ENCODE measurements at regions not wholly inside any gene's neighbourhood (a gene's known extent, or its start where the extent isn't known, plus 50 kb on each side); places are given as distances from the start of the nearest gene placed in this dataset.

DNA sequence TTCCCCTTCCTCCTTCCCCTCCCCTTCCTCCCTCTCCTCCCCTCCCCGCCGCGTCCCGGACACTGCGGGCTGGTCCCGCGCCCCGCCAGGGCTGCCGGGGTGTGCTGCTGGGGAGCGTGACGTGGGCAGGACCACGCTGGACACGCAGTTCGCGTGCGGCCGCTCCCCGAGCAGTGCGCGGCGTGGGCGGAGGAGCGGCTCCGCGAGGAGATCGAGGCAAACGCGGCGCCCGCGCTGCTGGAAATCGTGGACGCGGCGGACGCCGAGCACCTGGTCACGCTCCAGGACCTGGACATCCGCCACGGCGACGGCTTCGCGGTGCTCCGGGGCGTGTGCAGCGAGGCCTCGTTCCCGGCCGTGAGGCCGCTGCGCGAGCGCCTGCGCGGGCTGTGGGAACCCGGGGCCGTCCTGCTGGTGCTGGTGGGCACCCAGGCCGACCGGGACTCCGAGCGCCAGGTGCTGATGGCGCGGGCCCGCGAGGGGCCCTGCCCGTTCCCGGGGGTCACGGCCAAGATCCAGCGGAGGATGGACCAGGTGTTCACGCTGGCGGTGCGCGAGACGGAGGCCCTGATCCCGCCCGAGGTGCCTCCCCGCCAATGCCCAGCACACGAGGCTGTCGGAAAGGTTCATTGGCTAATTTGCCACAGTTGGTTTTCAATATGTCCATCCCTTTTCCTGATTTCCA lies 84.3 kb downstream of the TNFAIP2 start:
- intact Hi-C loops (cut with micrococcal nuclease) (no loop called here), dilution Hi-C loops (cut with MboI; ENCODE audit: extremely low pct_ligation_motif_present, low sequenced_read_pairs) (no loop called here)
- H3K79me2 ChIP-seq (ENCODE audit: control insufficient read depth, insufficient read depth, low read length): no peaks in the 10 kb centered on the region
- H3K36me3 ChIP-seq (ENCODE audit: control insufficient read depth in 2 of 2, extremely low read depth in 1 of 2, insufficient read depth in 2 of 2, low read length in 2 of 2): no peaks in the 10 kb centered on the region
- H3K9ac ChIP-seq (replicated peaks; ENCODE audit: extremely low read depth, insufficient read depth, low read length): no peak overlapping the region
- H3K4me3 ChIP-seq (replicated peaks in 1 of 3; ENCODE audit: insufficient read depth in 1 of 3, low read depth in 1 of 3, low read length in 3 of 3): peak overlapping the region in 1 of 3 experiments; percentile 39
- H3K9me1 ChIP-seq (replicated peaks; ENCODE audit: control insufficient read depth, extremely low read depth, insufficient read depth, low read length): no peaks in the 10 kb centered on the region
- H2AFZ ChIP-seq (ENCODE audit: low read depth, low read length): peak overlapping the region; percentile 79
- H3K27me3 ChIP-seq (ENCODE audit: control insufficient read depth in 2 of 2, insufficient read depth in 2 of 2, low read length in 2 of 2): peaks cover 16 to 31% of the 10 kb centered on the region in 2 experiments
- DNase-seq (ENCODE audit: low read depth, low spot score) (no peak), FAIRE-seq (no peak)
- H3K4me1 ChIP-seq (ENCODE audit: control insufficient read depth, extremely low read depth, insufficient read depth, low read length): no peaks in the 10 kb centered on the region
- BruUV-seq (replicated peaks): no TSS peak
- no peak overlapping the region for H3K27ac ChIP-seq (ENCODE audit: insufficient read depth, low read depth, low read length)
- H3K4me2 ChIP-seq (ENCODE audit: insufficient read depth, low read length): peak overlapping the region; percentile 49
- TF ChIP-seq, protein P1, sequence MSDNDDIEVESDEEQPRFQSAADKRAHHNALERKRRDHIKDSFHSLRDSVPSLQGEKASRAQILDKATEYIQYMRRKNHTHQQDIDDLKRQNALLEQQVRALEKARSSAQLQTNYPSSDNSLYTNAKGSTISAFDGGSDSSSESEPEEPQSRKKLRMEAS (IDR thresholded peaks at IDR 0.05; ENCODE audit: insufficient read depth, insufficient read length): no peak
- TF ChIP-seq EZH2 (IDR thresholded peaks at IDR 0.05; ENCODE audit: borderline replicate concordance, low read depth, low read length, severe bottlenecking): peak; percentile 68
- no peaks in the 10 kb centered on the region for H3K9me3 ChIP-seq (replicated peaks; ENCODE audit: control insufficient read depth, insufficient read depth, low read length)
- ChIA-PET POLR2A (no interaction called here), CTCF (interaction anchor here (0.8 to 2.2 kb wide), 3 partner anchors 27 to 102 kb away, joined by 3 to 12 read pairs (median 3); no protein-coding TSS in a partner anchor)
- no peaks in the 10 kb centered on the region for H4K20me1 ChIP-seq (replicated peaks; ENCODE audit: control insufficient read depth, extremely low read depth, insufficient read depth, low read length)

DNA sequence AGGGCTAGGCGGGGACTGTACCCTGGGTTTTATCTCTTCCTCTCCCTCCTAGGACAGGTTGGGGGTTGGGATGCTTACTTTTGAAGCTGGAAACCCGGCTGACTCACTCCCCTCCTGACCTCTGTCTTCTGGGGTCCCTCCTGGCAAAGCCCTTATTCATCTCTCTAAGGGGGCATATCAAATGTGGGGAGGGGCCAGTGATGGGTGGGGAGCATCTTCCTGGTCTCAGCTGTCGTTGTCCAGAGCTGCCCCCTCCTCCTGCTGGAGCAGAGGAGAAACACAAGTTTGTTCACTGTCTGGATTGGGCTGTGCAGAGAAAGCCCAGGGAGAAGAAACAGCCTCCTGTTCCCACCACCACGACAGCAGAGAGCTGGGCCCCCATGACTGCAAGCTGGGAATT lies 85.8 kb downstream of the TNFAIP2 start:
- FAIRE-seq: no peak
- BruUV-seq (replicated peaks): no TSS peak
- H3K27ac ChIP-seq (ENCODE audit: insufficient read depth, low read depth, low read length): no peak overlapping the region
- no peak for DNase-seq (ENCODE audit: low read depth, low spot score)
- no peaks in the 10 kb centered on the region for H3K36me3 ChIP-seq (ENCODE audit: control insufficient read depth in 2 of 2, extremely low read depth in 1 of 2, insufficient read depth in 2 of 2, low read length in 2 of 2)
- no peaks in the 10 kb centered on the region for H3K9me1 ChIP-seq (replicated peaks; ENCODE audit: control insufficient read depth, extremely low read depth, insufficient read depth, low read length)
- intact Hi-C loops (cut with micrococcal nuclease) (no loop called here), dilution Hi-C loops (cut with MboI; ENCODE audit: extremely low pct_ligation_motif_present, low sequenced_read_pairs) (no loop called here)
- H2AFZ ChIP-seq (ENCODE audit: low read depth, low read length): no peak overlapping the region
- peaks cover 19 to 37% of the 10 kb centered on the region in 2 experiments for H3K27me3 ChIP-seq (ENCODE audit: control insufficient read depth in 2 of 2, insufficient read depth in 2 of 2, low read length in 2 of 2)
- H3K4me1 ChIP-seq (ENCODE audit: control insufficient read depth, extremely low read depth, insufficient read depth, low read length): no peaks in the 10 kb centered on the region
- TF ChIP-seq FOS (IDR thresholded peaks at IDR 0.05; ENCODE audit: borderline replicate concordance, insufficient read depth, low read length) (no peak), GATA2 (IDR thresholded peaks at IDR 0.05; ENCODE audit: insufficient read depth, insufficient read length, low read depth, low read length) (no peak), POLR2A (IDR thresholded peaks at IDR 0.05; ENCODE audit: low read depth, low read length) (no peak), MYC (IDR thresholded peaks at IDR 0.05; ENCODE audit: low read depth, low read length) (no peak), EZH2 (IDR thresholded peaks at IDR 0.05; ENCODE audit: borderline replicate concordance, low read depth, low read length, severe bottlenecking) (no peak), POLR2AphosphoS5 (IDR thresholded peaks at IDR 0.05; ENCODE audit: insufficient read depth, low read depth, low read length) (no peak), JUN (IDR thresholded peaks at IDR 0.05; ENCODE audit: borderline replicate concordance, insufficient read depth, insufficient read length, low read depth) (no peak)
- TF ChIP-seq, protein P1 (IDR thresholded peaks at IDR 0.05; ENCODE audit: insufficient read depth, insufficient read length): no peak
- TF ChIP-seq, protein P2, sequence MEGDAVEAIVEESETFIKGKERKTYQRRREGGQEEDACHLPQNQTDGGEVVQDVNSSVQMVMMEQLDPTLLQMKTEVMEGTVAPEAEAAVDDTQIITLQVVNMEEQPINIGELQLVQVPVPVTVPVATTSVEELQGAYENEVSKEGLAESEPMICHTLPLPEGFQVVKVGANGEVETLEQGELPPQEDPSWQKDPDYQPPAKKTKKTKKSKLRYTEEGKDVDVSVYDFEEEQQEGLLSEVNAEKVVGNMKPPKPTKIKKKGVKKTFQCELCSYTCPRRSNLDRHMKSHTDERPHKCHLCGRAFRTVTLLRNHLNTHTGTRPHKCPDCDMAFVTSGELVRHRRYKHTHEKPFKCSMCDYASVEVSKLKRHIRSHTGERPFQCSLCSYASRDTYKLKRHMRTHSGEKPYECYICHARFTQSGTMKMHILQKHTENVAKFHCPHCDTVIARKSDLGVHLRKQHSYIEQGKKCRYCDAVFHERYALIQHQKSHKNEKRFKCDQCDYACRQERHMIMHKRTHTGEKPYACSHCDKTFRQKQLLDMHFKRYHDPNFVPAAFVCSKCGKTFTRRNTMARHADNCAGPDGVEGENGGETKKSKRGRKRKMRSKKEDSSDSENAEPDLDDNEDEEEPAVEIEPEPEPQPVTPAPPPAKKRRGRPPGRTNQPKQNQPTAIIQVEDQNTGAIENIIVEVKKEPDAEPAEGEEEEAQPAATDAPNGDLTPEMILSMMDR (IDR thresholded peaks at IDR 0.05; ENCODE audit: extremely low read depth in 1 of 2, insufficient read depth in 1 of 2, low read depth in 1 of 2, low read length in 2 of 2): no peak
- no peaks in the 10 kb centered on the region for H3K79me2 ChIP-seq (ENCODE audit: control insufficient read depth, insufficient read depth, low read length)
- no peaks in the 10 kb centered on the region for H3K9me3 ChIP-seq (replicated peaks; ENCODE audit: control insufficient read depth, insufficient read depth, low read length)
- POLR2A ChIA-PET: no interaction called here
- CTCF ChIA-PET: interaction anchor here (0.7 to 2.2 kb wide), 6 partner anchors 25 to 104 kb away, joined by 3 to 12 read pairs (median 3); no protein-coding TSS in a partner anchor
- H3K9ac ChIP-seq (replicated peaks; ENCODE audit: extremely low read depth, insufficient read depth, low read length): no peak overlapping the region
- no peaks in the 10 kb centered on the region for H4K20me1 ChIP-seq (replicated peaks; ENCODE audit: control insufficient read depth, extremely low read depth, insufficient read depth, low read length)
- H3K4me2 ChIP-seq (ENCODE audit: insufficient read depth, low read length): no peak overlapping the region
- H3K4me3 ChIP-seq (replicated peaks in 1 of 3; ENCODE audit: insufficient read depth in 1 of 3, low read depth in 1 of 3, low read length in 3 of 3): no peak overlapping the region

All from endothelial cell of umbilical vein (primary cell).